Loucy (cell line): ENCODE measurements at regions not wholly inside any gene's neighbourhood (a gene's known extent, or its start where the extent isn't known, plus 50 kb on each side); places are given as distances from the start of the nearest gene placed in this dataset.

ENCODE experiments used
- EZH2phosphoT487 ChIP-seq: fragments of 200-600 bp; IDR thresholded peaks from 2 replicates; pipeline ENCODE4 v1.6.1; 2018; ENCODE audit warnings: antibody characterized with exemption, mild to moderate bottlenecking, moderate library complexity, borderline replicate concordance
- TF ChIP-seq, protein P1 (sequence below): fragments of 200-600 bp; sonication (generic); conservative IDR thresholded peaks from 2 replicates; pipeline ENCODE4 v1.5.1; 2014; ENCODE audit warnings: mild to moderate bottlenecking, antibody characterized with exemption, low read length

DNA sequence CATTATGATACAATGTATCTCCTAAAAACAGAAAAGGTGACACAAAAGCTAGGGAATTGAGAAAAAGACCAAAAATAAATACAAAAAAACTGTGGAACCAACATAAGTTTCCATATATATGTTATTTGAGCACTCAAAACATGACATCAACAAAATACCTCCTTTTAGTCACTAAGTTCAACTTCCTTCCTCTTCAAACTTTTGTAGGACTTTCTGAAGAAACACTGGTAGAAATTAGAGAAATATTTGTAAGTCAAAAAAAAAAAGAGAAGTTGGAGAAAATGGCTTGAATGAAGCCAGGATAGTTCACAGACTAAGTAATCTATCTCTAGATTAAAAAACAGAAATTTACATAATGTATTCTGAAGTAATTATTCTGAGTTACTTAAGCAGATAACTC lies 208.4 kb upstream of the ALCAM start:
- TF ChIP-seq, protein P1, sequence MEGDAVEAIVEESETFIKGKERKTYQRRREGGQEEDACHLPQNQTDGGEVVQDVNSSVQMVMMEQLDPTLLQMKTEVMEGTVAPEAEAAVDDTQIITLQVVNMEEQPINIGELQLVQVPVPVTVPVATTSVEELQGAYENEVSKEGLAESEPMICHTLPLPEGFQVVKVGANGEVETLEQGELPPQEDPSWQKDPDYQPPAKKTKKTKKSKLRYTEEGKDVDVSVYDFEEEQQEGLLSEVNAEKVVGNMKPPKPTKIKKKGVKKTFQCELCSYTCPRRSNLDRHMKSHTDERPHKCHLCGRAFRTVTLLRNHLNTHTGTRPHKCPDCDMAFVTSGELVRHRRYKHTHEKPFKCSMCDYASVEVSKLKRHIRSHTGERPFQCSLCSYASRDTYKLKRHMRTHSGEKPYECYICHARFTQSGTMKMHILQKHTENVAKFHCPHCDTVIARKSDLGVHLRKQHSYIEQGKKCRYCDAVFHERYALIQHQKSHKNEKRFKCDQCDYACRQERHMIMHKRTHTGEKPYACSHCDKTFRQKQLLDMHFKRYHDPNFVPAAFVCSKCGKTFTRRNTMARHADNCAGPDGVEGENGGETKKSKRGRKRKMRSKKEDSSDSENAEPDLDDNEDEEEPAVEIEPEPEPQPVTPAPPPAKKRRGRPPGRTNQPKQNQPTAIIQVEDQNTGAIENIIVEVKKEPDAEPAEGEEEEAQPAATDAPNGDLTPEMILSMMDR = no peak
- TF ChIP-seq EZH2phosphoT487 = no peak
